GM18517 (cell line): ENCODE measurements at regions not wholly inside any gene's neighbourhood (a gene's known extent, or its start where the extent isn't known, plus 50 kb on each side); places are given as distances from the start of the nearest gene placed in this dataset.

Experiments
- ATAC-seq: cut with Tn5 transposase; IDR thresholded peaks from one replicate; pipeline ENCODE4 v1.9.1; 2021; ENCODE audit warnings: mild to moderate bottlenecking, moderate library complexity; ENCODE audit not compliant: unreplicated experiment

DNA sequence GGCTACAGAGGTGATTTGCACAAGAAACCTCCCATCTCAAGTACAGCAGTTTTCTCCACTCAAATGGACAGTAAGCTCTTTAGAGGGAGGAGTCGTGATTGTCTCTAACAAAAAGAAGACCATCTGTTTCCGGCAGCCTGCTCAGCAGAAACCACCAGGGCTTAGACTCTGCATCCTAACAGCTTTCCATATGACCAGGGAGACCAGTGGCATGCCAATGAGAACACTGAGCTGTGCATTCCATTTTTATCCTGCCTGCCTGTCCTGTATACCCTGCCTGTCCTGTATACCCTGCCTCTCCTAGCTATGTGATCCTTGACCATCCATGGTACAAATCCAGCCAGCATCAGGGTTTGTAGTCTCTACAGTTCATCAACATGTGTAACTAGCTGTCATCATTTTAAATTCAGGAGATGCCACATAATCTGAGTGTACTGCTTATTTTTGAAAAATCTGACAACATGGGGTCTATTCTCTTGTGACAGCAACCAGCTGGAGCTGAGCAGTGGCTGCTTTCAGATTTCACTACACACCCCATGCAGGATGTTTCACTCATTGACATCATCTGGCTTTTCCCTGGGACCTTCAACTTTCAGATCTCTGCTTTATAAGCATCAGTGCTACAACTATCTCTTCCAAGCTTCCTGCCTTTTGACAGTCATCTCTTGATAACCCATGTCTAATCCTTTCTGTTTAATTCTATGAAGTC, 50.5 kb upstream of the POU2AF2 start:
- no peak for ATAC-seq

DNA sequence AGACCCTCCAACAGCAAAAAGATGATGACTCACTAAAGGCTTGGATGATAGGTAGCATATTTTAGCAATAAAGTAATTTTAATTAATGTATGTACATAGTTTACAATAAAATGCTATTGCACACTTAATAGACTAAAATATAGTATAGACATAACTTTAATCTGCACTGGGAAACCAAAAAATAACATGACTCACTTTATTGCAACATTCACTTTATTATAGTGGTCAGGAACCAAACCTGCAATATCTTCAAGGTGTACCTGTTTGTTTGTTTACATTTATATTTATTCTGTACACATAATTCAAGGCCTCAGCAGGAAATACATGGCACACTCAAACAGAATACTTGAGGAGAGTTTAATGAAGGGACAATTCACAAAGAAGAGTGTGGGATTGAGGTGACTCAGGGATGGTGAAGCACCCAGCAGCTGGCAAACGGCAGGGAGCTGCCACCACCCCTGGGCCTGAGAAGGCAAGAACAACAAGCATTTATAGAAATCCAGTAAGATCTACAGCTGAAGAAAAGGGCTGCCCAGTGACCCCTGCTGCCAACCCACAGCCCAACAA, 51.5 kb upstream of the POU2AF2 start:
- no peak for ATAC-seq

DNA sequence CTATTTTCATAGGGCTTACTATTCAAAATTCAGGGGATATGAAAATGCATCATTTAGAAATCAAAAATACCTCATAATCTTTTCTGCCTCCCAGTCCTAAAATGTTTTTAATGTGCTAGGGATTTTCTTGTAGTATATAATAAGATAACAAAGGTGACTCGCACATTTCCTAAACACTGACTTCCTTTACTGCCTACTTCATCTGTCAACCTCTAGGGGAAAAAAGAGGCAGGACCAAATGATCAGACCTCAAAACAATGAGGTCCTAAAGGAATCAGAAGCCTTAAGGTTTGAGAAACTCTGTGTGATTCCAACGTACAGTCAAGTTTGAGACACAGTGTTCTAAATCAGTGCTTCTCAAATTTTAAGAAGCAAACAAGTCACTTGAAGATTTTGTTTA, 56.1 kb upstream of the POU2AF2 start:
- ATAC-seq: no peak

- no peak for ATAC-seq
Measured at GRCh38 chr11:111186308-111186915, 59.1 kb upstream of the POU2AF2 start.

- no peak for ATAC-seq
Measured at GRCh38 chr11:111185266-111185665, 60.3 kb upstream of the POU2AF2 start.

DNA sequence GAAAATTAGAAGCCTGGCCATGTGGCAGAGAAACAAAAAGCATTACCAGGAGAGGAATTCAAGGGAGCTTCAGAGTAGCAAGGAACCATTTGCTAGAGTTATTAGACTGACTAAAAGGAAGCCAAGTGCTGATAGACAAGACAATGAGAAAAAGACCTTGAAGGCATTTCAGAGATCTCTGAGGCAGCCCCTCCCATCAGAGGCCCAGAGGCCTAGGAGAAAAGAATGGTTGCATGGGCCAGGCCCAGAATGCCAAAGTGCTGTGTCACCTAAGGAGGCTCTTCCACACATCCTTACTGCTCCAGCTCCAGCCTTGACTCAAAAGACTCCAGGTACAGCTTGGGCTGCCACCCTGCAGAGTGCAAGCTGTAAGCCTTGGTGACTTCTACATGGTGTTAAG, 61.8 kb upstream of the POU2AF2 start:
- no peak for ATAC-seq

DNA sequence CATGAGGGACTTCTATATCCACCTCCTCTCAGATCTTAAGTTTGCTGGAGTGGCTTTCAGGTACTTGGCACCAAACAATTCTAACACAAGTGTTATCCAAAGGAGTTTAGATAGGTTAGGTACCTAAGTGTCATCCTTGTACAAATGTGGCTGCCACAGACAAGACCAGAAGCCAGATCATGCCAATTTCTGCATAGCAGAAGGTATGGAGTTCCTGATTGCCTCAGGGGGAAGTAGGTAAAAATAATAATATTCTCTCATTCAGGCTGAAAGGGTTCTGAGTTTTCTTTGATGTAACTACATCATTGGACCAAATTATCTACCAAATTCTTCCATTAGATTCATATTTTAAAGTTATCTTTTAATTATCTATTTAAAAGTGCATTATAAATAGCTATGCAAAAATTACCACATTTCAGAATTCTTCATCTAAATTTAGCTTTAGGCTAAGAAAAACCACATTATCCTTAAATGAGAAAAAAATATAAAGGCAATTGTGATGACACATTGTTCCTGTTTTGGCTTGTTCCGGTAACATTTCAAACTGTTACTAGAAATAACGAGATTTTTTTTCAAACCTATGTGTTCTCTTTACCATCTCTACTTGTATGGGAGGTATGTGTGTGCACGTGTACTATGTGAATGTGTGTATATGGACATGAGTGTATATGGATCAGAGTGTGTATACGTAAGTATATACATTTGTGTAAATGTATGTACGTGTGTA, 66.2 kb upstream of the POU2AF2 start:
- no peak for ATAC-seq

GRCh38 chr11:111177037-111177871, 68.3 kb upstream of the POU2AF2 start:
- peak; percentile 72 for ATAC-seq

DNA sequence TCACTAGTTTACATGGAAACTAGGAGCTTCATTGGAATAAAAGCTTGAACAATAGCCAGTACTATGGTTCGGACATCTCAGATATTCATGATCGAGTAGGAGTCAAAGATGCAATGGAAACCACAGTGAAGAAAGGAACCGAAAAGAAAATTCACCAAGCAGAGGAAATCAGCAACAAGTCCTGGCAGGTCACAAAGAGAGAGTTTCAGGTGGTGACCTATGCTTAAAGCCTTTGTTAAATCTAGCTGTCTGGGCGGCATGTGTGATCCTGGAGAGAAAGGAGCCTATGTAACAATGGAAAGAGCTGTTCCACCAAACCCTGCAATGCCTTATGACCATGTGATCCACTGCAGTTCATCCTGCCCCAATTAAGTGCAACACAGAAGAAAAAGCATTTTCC, 68.9 kb upstream of the POU2AF2 start:
- no peak for ATAC-seq

GRCh38 chr11:111173221-111173620, 72.3 kb upstream of the POU2AF2 start:
- ATAC-seq: no peak

DNA sequence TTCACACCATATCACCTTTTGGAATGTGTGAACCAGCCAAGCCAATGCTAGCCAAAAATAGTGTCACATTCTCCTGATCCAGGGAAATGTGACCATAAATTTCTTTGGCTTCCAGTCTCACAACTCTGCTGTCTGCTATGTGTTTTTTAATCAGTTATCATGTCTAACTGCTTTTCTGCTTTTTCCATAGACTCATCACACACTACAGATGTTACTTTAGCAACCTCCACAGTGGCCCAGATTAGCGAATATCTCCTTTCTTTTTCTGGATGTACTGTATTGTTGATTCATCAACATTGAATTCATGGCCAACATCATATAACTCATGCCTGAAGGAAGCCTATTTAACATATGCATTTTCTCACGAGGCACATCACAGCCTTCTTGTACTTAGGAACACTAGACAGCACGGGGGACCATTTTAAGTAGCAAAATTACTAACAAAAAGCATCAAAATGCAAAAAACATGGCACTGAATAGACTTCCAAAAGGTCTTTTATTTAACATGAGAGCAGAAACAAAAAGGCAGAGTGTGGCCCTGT, 73.1 kb upstream of the POU2AF2 start:
- no peak for ATAC-seq

DNA sequence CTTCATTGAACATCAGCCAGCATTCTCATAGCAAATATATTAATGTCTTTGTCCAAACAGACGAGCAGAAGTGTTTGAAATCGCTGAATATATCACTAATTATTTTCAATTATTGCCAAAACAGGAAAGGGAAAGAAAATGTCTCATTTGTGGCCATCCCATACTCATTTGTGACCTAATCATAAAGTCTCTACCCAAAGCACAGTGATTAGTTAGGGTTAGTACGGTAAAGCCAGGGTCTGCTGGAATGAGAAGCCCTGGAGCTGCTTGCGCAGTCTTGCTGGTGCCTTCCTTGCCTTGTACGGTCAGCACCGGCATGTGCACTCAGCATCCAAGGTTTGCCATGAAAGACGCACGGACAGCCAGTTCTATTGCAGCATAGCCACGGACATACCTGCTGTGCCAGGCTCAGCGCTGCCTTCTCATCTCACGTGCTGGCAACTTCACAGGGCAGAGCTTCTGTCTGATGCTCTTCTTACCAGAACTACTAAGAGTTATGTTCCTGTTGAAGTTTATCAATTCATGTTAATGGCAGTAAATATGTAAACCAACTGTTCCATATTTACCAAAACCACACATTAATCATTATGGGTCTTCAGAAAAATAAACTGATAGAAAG, 74.7 kb upstream of the POU2AF2 start:
- ATAC-seq: no peak

DNA sequence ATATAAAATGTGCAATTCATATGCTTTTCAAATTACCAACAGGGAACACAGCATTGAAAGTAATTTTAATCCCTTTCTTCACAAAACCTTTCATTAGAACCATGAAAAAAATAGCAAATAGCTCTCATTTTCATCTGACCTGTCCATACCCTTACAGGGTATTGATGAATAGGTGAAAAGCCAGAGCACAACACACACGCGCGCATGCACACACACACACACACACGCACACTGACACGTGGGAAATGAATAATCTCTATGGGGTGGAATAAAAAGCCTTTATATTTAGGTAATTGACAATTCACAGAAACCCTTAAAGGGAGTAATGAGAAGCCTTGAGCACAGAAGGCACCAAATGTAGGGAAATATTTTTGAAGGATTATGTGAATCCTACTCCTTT, 76.2 kb upstream of the POU2AF2 start:
- no peak for ATAC-seq

DNA sequence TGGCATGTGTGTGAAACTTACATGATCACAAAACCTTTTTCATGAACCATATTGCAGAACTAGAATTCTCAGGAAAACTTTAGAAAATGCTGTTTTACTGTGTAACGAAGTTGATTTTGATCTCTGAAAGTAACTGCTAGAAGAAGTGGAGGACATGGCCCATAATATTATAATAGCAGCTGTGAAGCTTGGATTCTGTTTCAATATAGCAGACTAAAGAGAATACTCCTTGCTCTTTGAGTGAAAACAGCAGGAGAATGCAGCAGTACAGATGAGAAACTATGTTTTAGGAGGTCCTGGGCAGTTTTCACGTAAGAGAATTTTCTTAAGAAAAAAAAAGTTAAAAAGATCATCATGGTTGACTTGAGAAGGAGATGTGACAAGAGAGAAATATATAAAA, 76.7 kb upstream of the POU2AF2 start:
- ATAC-seq: no peak

GRCh38 chr11:111167666-111168065, 77.9 kb upstream of the POU2AF2 start:
- no peak for ATAC-seq

GRCh38 chr11:111166598-111166997, 78.9 kb upstream of the POU2AF2 start:
- ATAC-seq: no peak

- no peak for ATAC-seq
Measured at GRCh38 chr11:111162305-111162704, 83.2 kb upstream of the POU2AF2 start.

- ATAC-seq: no peak
Measured at GRCh38 chr11:111157571-111157970, 88.0 kb upstream of the POU2AF2 start.

DNA sequence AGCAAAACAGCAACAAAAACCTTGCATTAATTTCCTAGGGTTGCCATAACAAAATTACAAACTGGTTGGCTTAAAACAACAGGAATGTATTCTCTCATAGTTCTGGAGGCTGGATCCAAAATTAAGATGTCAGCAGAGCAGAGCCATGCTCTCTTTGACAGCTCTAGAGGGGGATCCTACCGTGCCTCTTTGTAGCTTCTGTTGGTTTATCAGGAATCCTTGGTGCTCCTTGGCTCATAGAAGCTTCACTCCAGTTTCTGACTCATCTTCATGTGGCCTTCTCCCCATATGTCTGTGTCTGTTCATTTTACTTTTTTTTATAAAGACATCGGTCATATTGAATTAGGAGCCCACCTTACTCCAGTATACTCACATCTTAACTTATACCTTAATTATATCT, 90.5 kb upstream of the POU2AF2 start:
- no peak for ATAC-seq

DNA sequence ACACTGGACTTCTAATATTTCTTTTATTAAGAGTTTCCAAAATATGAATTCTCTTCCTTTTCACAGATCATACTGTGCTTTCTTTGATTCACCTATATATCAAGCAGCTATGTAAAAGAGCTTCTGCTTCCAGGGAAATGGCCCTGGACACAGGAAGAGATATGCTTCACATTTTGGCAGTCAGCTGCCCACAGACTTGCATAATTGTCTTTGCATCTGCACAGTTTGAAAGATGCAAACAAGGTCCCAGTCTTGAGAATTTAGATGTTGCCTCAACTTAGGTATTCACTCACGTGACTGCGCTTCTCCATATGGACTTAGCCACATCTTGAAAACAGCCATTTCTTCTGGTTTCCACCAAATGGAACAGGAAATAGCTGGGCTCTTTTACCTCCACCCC, 92.3 kb upstream of the POU2AF2 start:
- no peak for ATAC-seq
